K562 (cell line): ENCODE measurements at regions not wholly inside any gene's neighbourhood (a gene's known extent, or its start where the extent isn't known, plus 50 kb on each side); places are given as distances from the start of the nearest gene placed in this dataset.
A peak's percentile ranks its signal among the peaks of the same experiment; 100 is the strongest.

Source experiments
- ATAC-seq: fragments of 200-7000 bp; cut with Tn5 transposase; 3 replicates; pipeline ENCODE4 v1.9.1; 2020; ENCODE audit warnings: moderate library complexity
- BruUV-seq: library from RNA; stranded (reverse); fragments of 400-500 nt; replicated peaks from 2 replicates; lab custom pipeline; 2021; lab: Mats Ljungman, UMichigan
- CTCF ChIA-PET: fragments of 300-600 bp; formaldehyde crosslinking; extraction: SDS; loops from one replicate; lab custom pipeline; 2021; ENCODE audit warnings: low intra/inter-chr PET ratio; lab: Yijun Ruan, JAX
- POLR2A ChIA-PET: fragments of 300-600, 350-650 bp; sonication (Branson Sonifier 250); formaldehyde crosslinking; extraction: SDS; loops from one replicate; lab custom pipeline; 2021; ENCODE audit warnings: antibody characterized with exemption, inconsistent platforms; lab: Yijun Ruan, JAX
- DNase-seq, 4 experiments: peaks; one replicate each; pipeline versions ENCODE4 v3.0.0 to v3.0.0-alpha.2; 2011 to 2018; ENCODE audit warnings: low spot score in 3 of 4, mixed read lengths in 3 of 4; ENCODE audit errors: extremely low read depth in 1 of 4
- FAIRE-seq: peaks from 2 replicates; lab custom pipeline; 2011; peaks lifted over from hg19 to GRCh38; lab: Jason Lieb, UNC
- H2AFZ ChIP-seq: 2 replicates; pipeline ENCODE4 v1.6.0; 2011; ENCODE audit warnings: low read depth, low read length, control low read depth, inconsistent platforms
- H3K27ac ChIP-seq: fragments of 200-600 bp; 3 replicates; pipeline ENCODE4 v1.8.0; 2011; ENCODE audit warnings: low read depth, mild to moderate bottlenecking, control low read depth, inconsistent platforms, low read length, moderate library complexity, mixed read lengths; ENCODE audit errors: extremely low read depth
- H3K27me3 ChIP-seq, 2 experiments: fragments of 300-600 bp in 1 of 2; 2 replicates in 1 of 2; 3 replicates in 1 of 2; pipeline versions ENCODE4 v1.6.0 to v1.8.0; 2011; ENCODE audit warnings: inconsistent platforms in 2 of 2, low read length in 2 of 2, mild to moderate bottlenecking in 1 of 2, mixed read lengths in 1 of 2, moderate library complexity in 1 of 2; ENCODE audit not compliant: control insufficient read depth in 2 of 2, insufficient read depth in 2 of 2
- H3K36me3 ChIP-seq: fragments of 300-600 bp; 3 replicates; pipeline ENCODE4 v1.8.0; 2011; ENCODE audit warnings: mild to moderate bottlenecking, low read length, inconsistent platforms; ENCODE audit not compliant: control insufficient read depth, insufficient read depth
- H3K4me1 ChIP-seq, 2 experiments: fragments of 200-600 bp in 1 of 2; replicated peaks in 1 of 2; 2 replicates in 1 of 2; 3 replicates in 1 of 2; pipeline versions ENCODE4 v1.5.1 to v1.8.0; 2011; ENCODE audit warnings: inconsistent platforms in 2 of 2, low read length in 2 of 2, mild to moderate bottlenecking in 1 of 2, mixed read lengths in 1 of 2, moderate library complexity in 1 of 2; ENCODE audit not compliant: control insufficient read depth in 2 of 2, insufficient read depth in 2 of 2
- H3K4me2 ChIP-seq: 2 replicates; pipeline ENCODE4 v1.6.1; 2011; ENCODE audit warnings: low read length, control low read depth, inconsistent platforms, mixed read lengths; ENCODE audit not compliant: insufficient read depth
- H3K4me3 ChIP-seq: fragments of 200-600 bp; sonication (generic), shearing (Covaris generic); 2 replicates; pipeline ENCODE4 v1.5.1; 2016; ENCODE audit warnings: control low read depth, inconsistent platforms
- H3K79me2 ChIP-seq: fragments of 200-600 bp; 3 replicates; pipeline ENCODE4 v1.8.0; 2011; ENCODE audit warnings: low read length, inconsistent platforms; ENCODE audit not compliant: control insufficient read depth, insufficient read depth
- H3K9ac ChIP-seq, 2 experiments: 2 replicates each; pipeline versions ENCODE4 v1.6.0 to v1.6.1; 2011; ENCODE audit warnings: low read depth in 2 of 2, low read length in 2 of 2, control low read depth in 1 of 2, inconsistent platforms in 1 of 2, mild to moderate bottlenecking in 1 of 2, mixed read lengths in 1 of 2; ENCODE audit not compliant: insufficient read depth in 1 of 2
- H3K9me1 ChIP-seq: one replicate; pipeline ENCODE4 v1.6.0; 2011; ENCODE audit warnings: inconsistent platforms, mild to moderate bottlenecking, low read length, moderate library complexity; ENCODE audit not compliant: control insufficient read depth, insufficient read depth
- H3K9me3 ChIP-seq: replicated peaks from 2 replicates; pipeline ENCODE4 v1.5.1; 2011; ENCODE audit warnings: low read depth, low read length, inconsistent platforms; ENCODE audit not compliant: control insufficient read depth, insufficient read depth
- H4K20me1 ChIP-seq: replicated peaks from 2 replicates; pipeline ENCODE4 v1.6.1; 2011; ENCODE audit warnings: low read length, inconsistent platforms, mixed read lengths; ENCODE audit not compliant: control insufficient read depth, insufficient read depth
- NCOR1 ChIP-seq: fragments of 450-650 bp; IDR thresholded peaks from 2 replicates; pipeline ENCODE4 v1.6.1; 2016; ENCODE audit warnings: mild to moderate bottlenecking, moderate library complexity
- WGBS: fragments of 100-300 bp; shearing (Covaris generic); methylation state at CpG from one replicate; pipeline ENCODE4 v1.1.6; 2016; ENCODE audit warnings: low coverage, mixed read lengths; ENCODE audit not compliant: insufficient coverage; ENCODE audit errors: missing lambda C conversion rate; 5-methylcytosine and 5-hydroxymethylcytosine counted together
- in situ Hi-C: fragments of 300-500 bp; cut with MboI; formaldehyde crosslinking; loops from 4 replicates; pipeline ENCODE4 v1.15.0; 2018; ENCODE audit warnings: inconsistent platforms, mixed read lengths
- intact Hi-C: fragments of 100-400 bp; cut with micrococcal nuclease; formaldehyde crosslinking; loops from 2 replicates; pipeline ENCODE4 v1.14.2; 2022
- TF ChIP-seq, protein P1 (sequence below): IDR thresholded peaks from 2 replicates; pipeline ENCODE4 v1.6.1; 2016; ENCODE audit warnings: missing genetic modification characterization, missing compliant biosample characterization

GRCh38 chr16:65989861-65990604 is 376.5 kb upstream of the CDH5 start:
- FAIRE-seq (no peak), ATAC-seq (no peak), DNase-seq (no peak)
- H2AFZ ChIP-seq, result no peak overlapping the region
- no peak overlapping the region for H3K4me2 ChIP-seq
- no TSS peak for BruUV-seq
- no peaks in the 10 kb centered on the region for H3K9me3 ChIP-seq
- H3K9me1 ChIP-seq, result no peaks in the 10 kb centered on the region
- no peak overlapping the region for H3K27ac ChIP-seq
- TF ChIP-seq, protein P1, sequence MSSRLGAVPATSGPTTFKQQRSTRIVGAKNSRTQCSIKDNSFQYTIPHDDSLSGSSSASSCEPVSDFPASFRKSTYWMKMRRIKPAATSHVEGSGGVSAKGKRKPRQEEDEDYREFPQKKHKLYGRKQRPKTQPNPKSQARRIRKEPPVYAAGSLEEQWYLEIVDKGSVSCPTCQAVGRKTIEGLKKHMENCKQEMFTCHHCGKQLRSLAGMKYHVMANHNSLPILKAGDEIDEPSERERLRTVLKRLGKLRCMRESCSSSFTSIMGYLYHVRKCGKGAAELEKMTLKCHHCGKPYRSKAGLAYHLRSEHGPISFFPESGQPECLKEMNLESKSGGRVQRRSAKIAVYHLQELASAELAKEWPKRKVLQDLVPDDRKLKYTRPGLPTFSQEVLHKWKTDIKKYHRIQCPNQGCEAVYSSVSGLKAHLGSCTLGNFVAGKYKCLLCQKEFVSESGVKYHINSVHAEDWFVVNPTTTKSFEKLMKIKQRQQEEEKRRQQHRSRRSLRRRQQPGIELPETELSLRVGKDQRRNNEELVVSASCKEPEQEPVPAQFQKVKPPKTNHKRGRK (tag), result peak; percentile 64; the same call in 1 of the 2 replicates
- TF ChIP-seq NCOR1, result no peak
- H4K20me1 ChIP-seq, result no peaks in the 10 kb centered on the region
- H3K4me3 ChIP-seq, result no peak overlapping the region
- CTCF ChIA-PET, result no interaction called here
- POLR2A ChIA-PET, result interaction anchor here (1.2 kb wide), 1 partner anchor 18 kb away, joined by 3 read pairs; no protein-coding TSS in a partner anchor
- no peaks in the 10 kb centered on the region for H3K79me2 ChIP-seq
- H3K4me1 ChIP-seq, result no peaks in the 10 kb centered on the region
- H3K27me3 ChIP-seq, result peaks cover 0 to 8% of the 10 kb centered on the region in 2 experiments; a peak in 3 of 5 replicates
- no peaks in the 10 kb centered on the region for H3K36me3 ChIP-seq
- no peak overlapping the region for H3K9ac ChIP-seq
- intact Hi-C loops, result no loop called here
- in situ Hi-C loops, result no loop called here
- 0% methylated on average over 5 of the region's 5 CpGs for WGBS
